ENCODE measurements at regions not wholly inside any gene's neighbourhood (a gene's known extent, or its start where the extent isn't known, plus 50 kb on each side); places are given as distances from the start of the nearest gene placed in this dataset.

GRCh38 chr11:45395947-45396346 lies 109.8 kb upstream of the SYT13 start:
- TF ChIP-seq CTCF (IDR thresholded peaks at IDR 0.05) (no peak), CEBPB (IDR thresholded peaks at IDR 0.05) (no peak), EP300 (IDR thresholded peaks at IDR 0.05) (no peak), CBX2 (IDR thresholded peaks at IDR 0.05; ENCODE audit: borderline replicate concordance, low read depth) (no peak), RAD21 (conservative IDR thresholded peaks at IDR 0.05 in 1 of 2, IDR thresholded peaks at IDR 0.05 in 1 of 2) (no peak), JUNB (IDR thresholded peaks at IDR 0.05) (no peak), TP53 (CRISPR knock-in tag; IDR thresholded peaks at IDR 0.05) (no peak), POLR2A (IDR thresholded peaks at IDR 0.05; ENCODE audit: low read length) (no peak)
